GM12892 (cell line): ENCODE measurements at regions not wholly inside any gene's neighbourhood (a gene's known extent, or its start where the extent isn't known, plus 50 kb on each side); places are given as distances from the start of the nearest gene placed in this dataset.

Source experiments
- POLR2A ChIP-seq: IDR thresholded peaks from 2 replicates; pipeline ENCODE4 v1.6.1; 2011; ENCODE audit warnings: low read depth, low read length, control low read depth
- POLR2AphosphoS5 ChIP-seq: IDR thresholded peaks from 2 replicates; pipeline ENCODE4 v1.6.1; 2011; ENCODE audit warnings: low read depth, low read length, control low read depth
- TAF1 ChIP-seq: IDR thresholded peaks from 2 replicates; pipeline ENCODE4 v1.6.1; 2011; ENCODE audit warnings: low read depth, mild to moderate bottlenecking, control low read depth, low read length, borderline replicate concordance

DNA sequence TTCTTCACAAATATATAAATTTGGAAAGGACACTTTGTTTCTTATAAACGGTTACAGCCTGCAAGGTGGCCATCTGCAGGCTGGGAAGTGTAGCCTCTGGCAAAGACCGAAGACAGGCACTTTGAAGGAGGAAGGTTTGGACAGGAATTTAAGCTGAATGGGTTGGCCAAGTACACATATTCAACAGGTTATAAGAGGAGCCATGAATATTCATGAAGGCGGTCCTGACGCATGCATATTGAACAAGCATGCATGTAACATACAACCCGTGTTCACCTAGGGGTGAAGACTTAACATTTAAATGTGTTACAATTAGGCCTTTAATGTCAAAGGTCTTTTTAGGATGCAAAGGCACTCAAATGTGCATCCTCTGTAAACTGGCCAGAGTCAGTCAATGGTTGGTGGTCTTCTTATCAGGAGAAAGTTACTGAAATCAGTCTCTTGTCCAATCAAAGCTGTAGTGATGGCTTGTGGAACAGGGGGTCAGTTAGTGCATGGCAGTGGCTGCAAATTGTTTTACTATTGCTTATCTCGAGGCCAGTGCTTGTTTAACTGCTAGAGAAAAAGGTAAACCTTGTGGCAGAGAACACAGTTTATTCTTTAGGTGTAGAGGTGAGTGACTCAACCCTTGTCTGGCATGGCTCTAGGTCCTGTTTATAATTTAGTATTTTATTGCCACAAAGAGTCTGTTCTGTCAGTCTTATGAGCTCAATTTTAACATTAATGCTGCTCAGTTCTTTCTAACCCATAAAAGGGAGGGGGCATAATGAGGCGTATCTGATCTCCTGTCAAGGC lies 70.3 kb upstream of the F3 start:
- no peak for TF ChIP-seq POLR2A
- no peak for TF ChIP-seq POLR2AphosphoS5
- no peak for TF ChIP-seq TAF1
